ENCODE measurements at regions not wholly inside any gene's neighbourhood (a gene's known extent, or its start where the extent isn't known, plus 50 kb on each side); places are given as distances from the start of the nearest gene placed in this dataset.

DNA sequence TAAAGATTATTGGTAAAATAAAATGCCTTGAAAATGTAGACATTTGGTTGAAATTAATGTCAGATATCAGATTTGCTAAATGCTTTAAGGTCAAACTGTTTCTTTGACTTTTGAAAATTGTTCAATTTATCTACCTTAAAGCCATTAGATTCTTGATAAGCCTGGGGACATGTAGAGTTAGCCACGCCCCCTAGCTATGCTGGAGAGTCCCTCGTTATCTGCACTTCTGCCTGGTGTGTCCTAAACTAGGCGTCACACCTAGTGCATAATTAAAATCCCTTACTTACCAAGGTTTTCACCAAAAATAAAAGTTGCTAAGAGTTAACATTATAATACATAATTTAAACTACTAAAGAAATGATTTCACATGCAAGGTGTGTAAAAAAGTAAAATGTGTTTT is 79.5 kb downstream of the EGLN3 start:
- FAIRE-seq (peak; percentile 26), DNase-seq (ENCODE audit: extremely low spot score, insufficient read length, low read depth) (no peak)

DNA sequence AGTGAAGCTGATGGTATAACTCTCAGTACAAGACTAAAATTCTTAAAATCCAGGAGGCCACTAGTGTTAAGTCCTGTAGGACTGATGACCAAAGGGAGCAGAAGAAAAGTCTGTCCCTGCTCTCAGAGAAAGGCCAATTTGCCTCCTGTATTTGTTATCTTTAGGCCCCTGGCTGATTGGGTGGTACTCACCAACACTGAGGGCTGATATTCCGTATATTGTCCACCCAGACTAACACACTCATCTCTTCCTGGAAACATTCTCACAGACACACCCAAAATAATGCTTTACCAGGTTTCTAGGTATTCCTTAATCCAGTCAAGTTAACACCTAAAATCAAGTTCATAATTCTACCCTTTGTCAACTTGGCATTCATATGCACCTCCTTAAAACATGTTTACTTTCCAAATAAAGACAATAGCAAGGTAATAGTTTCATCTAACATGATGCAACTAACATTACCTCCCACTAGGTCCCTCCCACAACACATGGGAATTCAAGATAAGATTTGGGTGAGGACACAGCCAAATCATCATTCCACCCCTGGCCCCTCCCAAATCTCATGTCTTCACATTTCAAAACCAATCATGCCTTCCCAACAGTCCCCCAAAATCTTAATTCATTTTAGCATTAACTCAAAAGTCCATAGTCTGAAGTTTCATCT is 84.3 kb downstream of the EGLN3 start:
- FAIRE-seq (no peak), DNase-seq (ENCODE audit: extremely low spot score, insufficient read length, low read depth) (no peak)

DNA sequence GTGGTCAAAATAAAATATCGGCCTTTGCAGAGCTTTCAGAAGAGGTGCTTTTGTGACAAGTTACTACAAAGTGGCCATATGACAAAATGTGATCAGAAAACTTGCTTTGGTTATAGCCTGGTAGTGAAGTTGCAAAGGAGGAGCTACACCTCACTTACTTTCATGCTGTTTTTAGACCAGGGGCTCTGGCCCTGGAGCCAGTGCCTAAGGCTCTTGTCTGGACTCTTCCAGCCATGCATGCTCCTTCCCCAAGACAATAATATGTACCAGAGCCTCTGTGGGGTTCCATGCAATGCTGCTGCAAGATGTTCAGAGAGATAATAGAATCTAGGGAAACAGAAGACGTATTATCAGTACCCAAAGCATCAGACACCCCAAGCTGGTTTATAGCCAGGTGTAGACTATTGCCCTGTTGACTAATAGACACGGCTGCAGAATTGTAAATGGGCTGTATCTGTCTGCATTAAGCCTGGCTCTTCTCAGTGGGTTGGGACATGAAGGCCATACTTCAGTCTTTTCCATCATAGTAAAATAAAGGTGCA is 88.5 kb downstream of the EGLN3 start:
- DNase-seq (ENCODE audit: extremely low spot score, insufficient read length, low read depth) (no peak), FAIRE-seq (no peak)

DNA sequence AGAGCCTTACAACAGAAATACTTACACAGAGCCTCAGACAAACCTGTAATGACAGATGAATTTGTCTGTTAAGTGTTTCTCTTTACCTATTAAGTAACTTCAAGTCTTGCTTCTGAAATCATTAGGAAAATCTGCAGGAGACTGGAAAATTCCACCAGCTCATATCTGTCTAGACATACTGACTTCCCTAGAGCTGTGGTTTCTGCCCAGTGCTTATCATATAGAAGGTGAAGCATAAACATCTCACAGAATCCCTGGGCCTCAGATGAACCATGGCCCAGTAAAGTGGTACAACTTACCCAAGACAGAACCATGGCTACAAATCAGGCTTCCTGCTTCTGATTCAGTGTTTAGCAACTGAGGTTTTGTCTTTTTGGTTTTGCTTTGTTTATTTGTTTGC is 91.6 kb downstream of the EGLN3 start:
- no peak for FAIRE-seq

DNA sequence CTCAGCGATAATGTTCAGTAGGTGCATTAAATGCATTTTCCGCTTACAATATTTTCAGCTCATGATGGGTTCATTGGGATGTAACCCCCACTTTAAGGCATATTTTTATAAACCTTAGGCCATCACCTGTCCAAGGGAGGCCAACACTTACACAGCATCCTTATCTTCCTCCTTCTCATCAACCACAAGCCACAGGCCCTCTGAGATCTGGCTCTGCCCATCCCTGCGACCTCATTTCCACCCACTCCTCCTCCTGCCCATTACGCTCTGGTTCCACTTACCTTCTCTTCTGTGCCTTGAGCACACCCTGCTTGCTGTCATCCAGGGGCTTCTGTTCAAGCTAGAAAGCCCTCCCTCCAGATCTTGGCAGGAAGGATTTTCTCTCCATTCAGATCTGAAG is 93.2 kb downstream of the EGLN3 start:
- FAIRE-seq (peak; percentile 12), DNase-seq (ENCODE audit: extremely low spot score, insufficient read length, low read depth) (no peak)

More for the DNA sequence above, 91.6 kb downstream of the EGLN3 start:
- DNase-seq (ENCODE audit: extremely low spot score, insufficient read length, low read depth): no peak

DNA sequence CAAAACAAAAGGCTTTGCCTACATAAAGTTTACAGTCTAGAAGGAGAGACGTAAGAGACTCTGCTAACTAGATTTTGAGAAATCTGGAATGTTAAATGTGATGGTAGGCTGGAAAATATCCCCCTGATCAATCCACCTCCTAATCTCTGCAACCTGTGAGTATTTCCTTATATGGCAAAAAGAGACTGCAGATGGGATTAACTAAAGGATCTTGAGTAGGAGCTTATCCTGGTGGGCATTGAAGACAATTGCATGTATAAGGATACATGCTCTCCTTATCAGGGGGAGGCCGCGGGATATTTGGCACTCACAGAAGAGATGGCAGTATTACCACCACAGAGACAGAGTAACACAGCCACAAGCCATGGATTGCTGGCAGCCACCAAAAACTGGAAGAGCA is 95.2 kb downstream of the EGLN3 start:
- no peak for DNase-seq (ENCODE audit: extremely low spot score, insufficient read length, low read depth)
- FAIRE-seq: no peak

Data from GM18507 (cell line).